ENCODE measurements at regions not wholly inside any gene's neighbourhood (a gene's known extent, or its start where the extent isn't known, plus 50 kb on each side); places are given as distances from the start of the nearest gene placed in this dataset.

DNA sequence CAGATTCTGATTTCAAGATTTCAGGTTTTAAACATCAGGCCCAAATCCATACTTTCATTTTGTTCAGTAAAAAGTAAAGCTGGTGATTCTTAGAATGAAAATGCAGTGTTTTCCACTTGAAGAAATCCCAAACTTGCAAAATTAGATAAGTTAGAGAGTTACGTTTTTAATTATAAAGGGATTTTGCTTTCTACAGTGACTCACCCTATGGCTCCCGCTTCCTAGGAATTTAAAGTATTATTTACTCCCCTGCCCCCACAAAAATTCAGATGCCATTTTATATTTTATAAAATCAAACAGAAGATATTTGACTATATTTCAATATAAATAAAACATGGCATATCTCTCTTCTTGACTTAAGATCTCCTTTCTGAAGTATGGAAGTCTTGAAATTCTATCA lies 402.9 kb downstream of the ZSWIM6 start:
- Histone ChIP-seq H3K56ac (replicated peaks; ENCODE audit: insufficient read length, low read depth, low read length) (no peak overlapping the region), H2AK5ac (ENCODE audit: low read depth, low read length) (no peak overlapping the region), H3K4ac (replicated peaks; ENCODE audit: insufficient read length, low read depth, low read length) (no peak overlapping the region), H2BK12ac (ENCODE audit: low read depth, low read length) (no peak overlapping the region), H3K9me3 (ENCODE audit: insufficient read depth in 2 of 2, low read depth in 1 of 2, low read length in 1 of 2) (no peaks in the 10 kb centered on the region), H3K23me2 (ENCODE audit: low read depth, low read length) (no peaks in the 10 kb centered on the region; the same call in 1 of the 2 replicates), H4K8ac (ENCODE audit: extremely low read depth, insufficient read depth, low read length) (no peak overlapping the region), H4K91ac (replicated peaks; ENCODE audit: insufficient read length, low read length) (no peak overlapping the region), H3K14ac (ENCODE audit: insufficient read length) (no peak overlapping the region), H3K27ac (ENCODE audit: low read depth, low read length) (no peak overlapping the region), H4K20me1 (replicated peaks in 1 of 2; ENCODE audit: control insufficient read depth in 1 of 2, insufficient read depth in 2 of 2, low read length in 2 of 2) (no peaks in the 10 kb centered on the region), H3K79me1 (ENCODE audit: low read depth, low read length) (no peaks in the 10 kb centered on the region), H3K4me2 (ENCODE audit: insufficient read depth in 1 of 2, low read depth in 2 of 2, low read length in 2 of 2) (no peak overlapping the region), H3K23ac (ENCODE audit: insufficient read length) (no peak overlapping the region), H3K18ac (ENCODE audit: extremely low read depth, low read length) (no peak overlapping the region), H3K27me3 (replicated peaks in 1 of 4; ENCODE audit: control insufficient read depth in 3 of 4, extremely low read depth in 1 of 4, insufficient read depth in 3 of 4, low read length in 3 of 4) (peaks cover 0 to 2% (median under 1%) of the 10 kb centered on the region in 4 experiments; a peak in 2 of 7 replicates), H3K4me1 (replicated peaks in 1 of 4; ENCODE audit: control insufficient read depth in 3 of 4, insufficient read depth in 4 of 4, low read length in 3 of 4) (peaks cover 2 to 13% (median 5%) of the 10 kb centered on the region in 4 experiments; a peak in 6 of 7 replicates), H3K4me3 (ENCODE audit: extremely low read depth in 1 of 4, insufficient read depth in 2 of 4, low read depth in 3 of 4, low read length in 4 of 4) (no peak overlapping the region), H3K9ac (replicated peaks in 1 of 4; ENCODE audit: extremely low read depth in 1 of 4, low read depth in 3 of 4, low read length in 3 of 4) (no peak overlapping the region), H2BK15ac (ENCODE audit: low read length) (no peak overlapping the region), H3K36me3 (ENCODE audit: control insufficient read depth in 2 of 4, insufficient read depth in 4 of 4, low read length in 3 of 4) (no peaks in the 10 kb centered on the region), H2BK5ac (ENCODE audit: low read depth, low read length) (no peak overlapping the region), H2AFZ (ENCODE audit: low read length) (no peak overlapping the region), H3K79me2 (ENCODE audit: control insufficient read depth in 1 of 2, insufficient read depth in 2 of 2, low read length in 2 of 2) (no peaks in the 10 kb centered on the region), H4K5ac (ENCODE audit: insufficient read length, low read depth, low read length) (no peak overlapping the region), H2BK20ac (ENCODE audit: low read length) (no peak overlapping the region), H2BK120ac (replicated peaks; ENCODE audit: low read depth, low read length) (no peak overlapping the region)
- ChIA-PET POLR2A (ENCODE audit: partially characterized antibody) (no interaction called here), CTCF (ENCODE audit: partially characterized antibody) (interaction anchor here (0.8 to 2.5 kb wide), 2 partner anchors 10 to 34 kb away, joined by 3 to 7 read pairs; no protein-coding TSS in a partner anchor)
- no peak for FAIRE-seq
- no peak for DNase-seq (ENCODE audit: low read depth in 1 of 2, low spot score in 2 of 2)
- 48% methylated on average over 2 of the region's 2 CpGs; no CpG with 5 or more reads in 1 of the 2 experiments for WGBS, 2 experiments (ENCODE audit: extremely low coverage in 1 of 2, insufficient coverage in 1 of 2, insufficient read length in 1 of 2, insufficient replicate concordance in 2 of 2, low coverage in 1 of 2, low lambda C conversion rate in 2 of 2, missing lambda C conversion rate in 1 of 2)
- TF ChIP-seq JUND (IDR thresholded peaks at IDR 0.05; ENCODE audit: low read length) (no peak), ATF2 (IDR thresholded peaks at IDR 0.05; ENCODE audit: low read length) (no peak), POU5F1 (IDR thresholded peaks at IDR 0.05; ENCODE audit: low read depth, low read length) (no peak), TAF1 (IDR thresholded peaks at IDR 0.05; ENCODE audit: low read depth, low read length) (no peak), CTBP2 (IDR thresholded peaks at IDR 0.05; ENCODE audit: borderline replicate concordance, insufficient read depth, insufficient read length, low read length) (no peak), BRCA1 (IDR thresholded peaks at IDR 0.05; ENCODE audit: low read depth, low read length) (no peak), RNF2 (IDR thresholded peaks at IDR 0.05; ENCODE audit: borderline replicate concordance, low read depth, low read length, missing control alignments, poor library complexity, severe bottlenecking) (no peak), TBP (IDR thresholded peaks at IDR 0.05; ENCODE audit: low read depth, low read length) (no peak), TEAD4 (IDR thresholded peaks at IDR 0.05; ENCODE audit: low read depth, low read length) (no peak), MAFK (IDR thresholded peaks at IDR 0.05; ENCODE audit: low read depth, low read length) (no peak), CREB1 (IDR thresholded peaks at IDR 0.05) (no peak), NRF1 (IDR thresholded peaks at IDR 0.05; ENCODE audit: low read depth, low read length) (no peak), GABPA (IDR thresholded peaks at IDR 0.05; ENCODE audit: borderline replicate concordance, insufficient read depth, low read length) (no peak), JUN (IDR thresholded peaks at IDR 0.05; ENCODE audit: low read depth, low read length) (no peak)
